PC-9 (cell line): ENCODE measurements at regions not wholly inside any gene's neighbourhood (a gene's known extent, or its start where the extent isn't known, plus 50 kb on each side); places are given as distances from the start of the nearest gene placed in this dataset.

Experiments used
- BruUV-seq: library from RNA; stranded (reverse); fragments of 400-500 nt; replicated peaks from 2 replicates; lab custom pipeline; 2021; lab: Mats Ljungman, UMichigan
- CTCF ChIA-PET: fragments of 300-600 bp; sonication (Branson Sonifier 250); formaldehyde crosslinking; loops from one replicate; lab custom pipeline; 2022; ENCODE audit warnings: antibody characterized with exemption; lab: Charles Lee
- POLR2A ChIA-PET: fragments of 300-600 bp; sonication (Branson Sonifier 250); formaldehyde crosslinking; loops from one replicate; lab custom pipeline; 2022; ENCODE audit warnings: antibody characterized with exemption; ENCODE audit not compliant: unreplicated experiment; lab: Charles Lee
- DNase-seq, 2 experiments: peaks; one replicate each; pipeline versions ENCODE4 v3.0.0 to v3.0.0-alpha.2; 2015 to 2022; ENCODE audit warnings: mixed read lengths in 1 of 2
- H2AFZ ChIP-seq: fragments of 200-600 bp; sonication (generic); 2 replicates; pipeline ENCODE4 v1.8.1; 2017; ENCODE audit warnings: antibody characterized with exemption
- H3F3A ChIP-seq: fragments of 200-600 bp; sonication (generic); 2 replicates; pipeline ENCODE4 v1.8.1; 2017; ENCODE audit warnings: antibody characterized with exemption, mild to moderate bottlenecking, low read depth; ENCODE audit not compliant: insufficient read depth
- H3K27ac ChIP-seq: fragments of 200-600 bp; sonication (generic); 2 replicates; pipeline ENCODE4 v1.6.1; 2016; ENCODE audit warnings: mixed run types
- H3K27me3 ChIP-seq: fragments of 200-600 bp; sonication (generic); 2 replicates; pipeline ENCODE4 v1.6.1; 2016; ENCODE audit warnings: low read depth, mixed run types; ENCODE audit not compliant: insufficient read depth
- H3K36me3 ChIP-seq: fragments of 200-600 bp; sonication (generic); 2 replicates; pipeline ENCODE4 v1.6.1; 2016; ENCODE audit warnings: low read depth, mixed run types
- H3K4me1 ChIP-seq: fragments of 200-600 bp; sonication (generic); replicated peaks from 2 replicates; pipeline ENCODE4 v1.6.1; 2016; ENCODE audit warnings: mixed run types; ENCODE audit not compliant: insufficient read depth
- H3K4me2 ChIP-seq: fragments of 200-600 bp; sonication (generic); 2 replicates; pipeline ENCODE4 v1.6.1; 2017; ENCODE audit warnings: mixed run types
- H3K4me3 ChIP-seq: fragments of 200-600 bp; sonication (generic); 2 replicates; pipeline ENCODE4 v1.6.1; 2016; ENCODE audit warnings: mixed run types
- H3K79me2 ChIP-seq: fragments of 200-600 bp; sonication (generic); 2 replicates; pipeline ENCODE4 v1.6.1; 2017; ENCODE audit warnings: low read depth, mixed run types
- H3K9me2 ChIP-seq: fragments of 200-600 bp; sonication (generic); 2 replicates; pipeline ENCODE4 v1.8.1; 2017; ENCODE audit warnings: mild to moderate bottlenecking; ENCODE audit not compliant: insufficient read depth
- H3K9me3 ChIP-seq: fragments of 200-600 bp; sonication (generic); 2 replicates; pipeline ENCODE4 v1.8.1; 2016; ENCODE audit warnings: low read depth; ENCODE audit not compliant: insufficient read depth
- H4K20me1 ChIP-seq: fragments of 200-600 bp; sonication (generic); 2 replicates; pipeline ENCODE4 v1.8.1; 2017; ENCODE audit not compliant: insufficient read depth
- EZH2 ChIP-seq: fragments of 200-600 bp; sonication (generic); IDR thresholded peaks from 2 replicates; pipeline ENCODE4 v1.8.0; 2017; ENCODE audit warnings: antibody characterized with exemption, low read depth
- intact Hi-C: fragments of 100-400 bp; cut with micrococcal nuclease; formaldehyde crosslinking; loops from one replicate; pipeline ENCODE4 v1.10.0; 2022; ENCODE audit not compliant: unreplicated experiment
- TF ChIP-seq, protein P1 (sequence below): fragments of 200-600 bp; sonication (generic); conservative IDR thresholded peaks from 2 replicates; pipeline ENCODE4 v1.6.1; 2017; ENCODE audit warnings: mixed run types, antibody characterized with exemption, mild to moderate bottlenecking, moderate library complexity

DNA sequence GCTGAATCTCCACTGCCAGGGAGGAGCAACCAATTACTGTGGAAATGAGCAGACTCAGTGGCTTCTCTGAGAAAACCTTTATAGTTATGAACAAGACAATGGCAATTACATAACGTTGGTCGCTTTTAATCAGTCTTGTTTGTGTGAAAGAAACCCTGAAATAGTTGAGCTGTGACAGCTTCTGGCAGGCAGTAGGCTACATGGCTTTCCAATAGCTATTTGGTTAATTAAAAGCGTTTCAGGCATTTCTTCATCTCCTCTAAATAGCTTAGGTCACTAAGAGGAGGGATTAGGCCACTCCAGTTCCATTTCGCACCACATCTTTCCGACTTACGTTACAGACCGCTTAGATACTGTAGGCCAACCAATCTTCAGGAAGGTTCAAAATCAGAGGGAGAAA is 794.4 kb upstream of the ID2 start:
- Histone ChIP-seq H3K79me2 (no peaks in the 10 kb centered on the region), H3F3A (no peaks in the 10 kb centered on the region), H3K9me2 (no peaks in the 10 kb centered on the region; the same call in 1 of the 2 replicates), H3K27ac (no peak overlapping the region), H3K4me2 (no peak overlapping the region), H3K4me1 (no peaks in the 10 kb centered on the region), H2AFZ (no peak overlapping the region), H4K20me1 (peaks cover 3% of the 10 kb centered on the region; the same call in 1 of the 2 replicates), H3K36me3 (no peaks in the 10 kb centered on the region), H3K27me3 (peaks cover 26% of the 10 kb centered on the region), H3K9me3 (no peaks in the 10 kb centered on the region), H3K4me3 (no peak overlapping the region)
- CTCF ChIA-PET = no interaction called here
- no peak for DNase-seq
- intact Hi-C loops = no loop called here
- POLR2A ChIA-PET = no interaction called here
- no peak for TF ChIP-seq EZH2
- TF ChIP-seq, protein P1, sequence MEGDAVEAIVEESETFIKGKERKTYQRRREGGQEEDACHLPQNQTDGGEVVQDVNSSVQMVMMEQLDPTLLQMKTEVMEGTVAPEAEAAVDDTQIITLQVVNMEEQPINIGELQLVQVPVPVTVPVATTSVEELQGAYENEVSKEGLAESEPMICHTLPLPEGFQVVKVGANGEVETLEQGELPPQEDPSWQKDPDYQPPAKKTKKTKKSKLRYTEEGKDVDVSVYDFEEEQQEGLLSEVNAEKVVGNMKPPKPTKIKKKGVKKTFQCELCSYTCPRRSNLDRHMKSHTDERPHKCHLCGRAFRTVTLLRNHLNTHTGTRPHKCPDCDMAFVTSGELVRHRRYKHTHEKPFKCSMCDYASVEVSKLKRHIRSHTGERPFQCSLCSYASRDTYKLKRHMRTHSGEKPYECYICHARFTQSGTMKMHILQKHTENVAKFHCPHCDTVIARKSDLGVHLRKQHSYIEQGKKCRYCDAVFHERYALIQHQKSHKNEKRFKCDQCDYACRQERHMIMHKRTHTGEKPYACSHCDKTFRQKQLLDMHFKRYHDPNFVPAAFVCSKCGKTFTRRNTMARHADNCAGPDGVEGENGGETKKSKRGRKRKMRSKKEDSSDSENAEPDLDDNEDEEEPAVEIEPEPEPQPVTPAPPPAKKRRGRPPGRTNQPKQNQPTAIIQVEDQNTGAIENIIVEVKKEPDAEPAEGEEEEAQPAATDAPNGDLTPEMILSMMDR = no peak
- BruUV-seq = no TSS peak

DNA sequence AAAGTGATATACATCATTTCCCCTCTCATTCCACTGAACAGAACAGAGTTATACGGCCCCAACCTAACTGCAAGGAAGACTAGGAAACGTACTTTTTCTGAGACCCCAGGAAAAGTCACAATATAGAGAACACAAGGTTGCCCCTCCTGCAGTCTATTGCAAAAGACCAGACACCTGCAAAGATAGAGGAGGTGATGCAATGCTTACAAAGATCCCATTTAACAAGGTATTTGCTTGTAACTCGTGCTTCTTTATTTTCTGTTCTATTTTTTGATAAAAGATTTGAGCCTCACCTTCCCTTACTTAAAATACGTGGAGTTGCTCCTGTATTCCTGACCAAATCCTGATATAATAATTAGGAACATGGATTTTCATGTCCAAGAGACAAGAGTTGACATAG is 793.0 kb upstream of the ID2 start:
- Histone ChIP-seq H3K9me2 (no peaks in the 10 kb centered on the region; the same call in 1 of the 2 replicates), H3K4me1 (no peaks in the 10 kb centered on the region), H3K9me3 (no peaks in the 10 kb centered on the region), H3K4me2 (no peak overlapping the region), H3K36me3 (no peaks in the 10 kb centered on the region), H3K4me3 (no peak overlapping the region), H3K27ac (no peak overlapping the region), H2AFZ (no peak overlapping the region), H4K20me1 (peaks cover 3% of the 10 kb centered on the region; the same call in 1 of the 2 replicates), H3K27me3 (peaks cover 26% of the 10 kb centered on the region), H3K79me2 (no peaks in the 10 kb centered on the region), H3F3A (no peaks in the 10 kb centered on the region)
- intact Hi-C loops = no loop called here
- CTCF ChIA-PET = no interaction called here
- no peak for DNase-seq
- BruUV-seq = no TSS peak
- POLR2A ChIA-PET = no interaction called here
- TF ChIP-seq, protein P1 = no peak
- TF ChIP-seq EZH2 = no peak

DNA sequence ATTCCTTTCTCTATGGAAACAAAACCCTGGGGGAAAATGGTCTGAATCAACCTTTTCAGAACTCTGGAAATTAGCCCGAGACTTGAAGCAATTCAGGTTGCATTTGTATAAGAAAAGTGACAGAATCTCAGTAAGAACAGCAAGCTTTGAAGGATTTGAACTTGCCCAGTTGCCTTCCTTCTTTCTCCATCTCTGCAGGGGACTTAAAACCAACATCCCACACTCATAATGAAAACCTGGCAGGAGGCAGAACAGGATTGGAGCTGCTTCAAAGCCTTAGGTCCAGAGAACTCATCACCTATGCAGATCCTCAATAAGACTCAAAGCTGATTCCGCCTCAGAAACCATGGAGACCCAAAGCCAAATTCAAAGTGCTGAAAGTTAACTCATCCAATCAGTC is 790.5 kb upstream of the ID2 start:
- TF ChIP-seq EZH2 = no peak
- TF ChIP-seq, protein P1 = no peak
- Histone ChIP-seq H3F3A (no peaks in the 10 kb centered on the region), H3K4me3 (no peak overlapping the region), H3K9me3 (no peaks in the 10 kb centered on the region), H3K79me2 (no peaks in the 10 kb centered on the region), H3K4me1 (no peaks in the 10 kb centered on the region), H3K9me2 (no peaks in the 10 kb centered on the region; the same call in 1 of the 2 replicates), H3K4me2 (no peak overlapping the region), H3K27ac (no peak overlapping the region), H4K20me1 (peaks cover 3% of the 10 kb centered on the region; the same call in 1 of the 2 replicates), H3K36me3 (no peaks in the 10 kb centered on the region), H2AFZ (no peak overlapping the region), H3K27me3 (peaks cover 26% of the 10 kb centered on the region)
- no TSS peak for BruUV-seq
- ChIA-PET POLR2A (no interaction called here), CTCF (no interaction called here)
- DNase-seq = no peak
- intact Hi-C loops = no loop called here
